ENCODE measurements at regions not wholly inside any gene's neighbourhood (a gene's known extent, or its start where the extent isn't known, plus 50 kb on each side); places are given as distances from the start of the nearest gene placed in this dataset.

GRCh38 chr15:47351501-47351900 is 365.8 kb upstream of the SEMA6D start:
- no peak for DNase-seq (ENCODE audit: low read depth, low spot score)

GRCh38 chr15:47352217-47352616 is 365.1 kb upstream of the SEMA6D start:
- no peaks in the 10 kb centered on the region for H3K36me3 ChIP-seq (ENCODE audit: control insufficient read depth in 1 of 2, insufficient read depth in 2 of 2, low read length in 2 of 2)
- no peak for TF ChIP-seq ZFX (IDR thresholded peaks at IDR 0.05)
- TF ChIP-seq SRF (IDR thresholded peaks at IDR 0.05; ENCODE audit: low read depth), result no peak
- TF ChIP-seq SIN3A (IDR thresholded peaks at IDR 0.05; ENCODE audit: low read depth), result no peak
- no peak for TF ChIP-seq EZH2phosphoT487 (IDR thresholded peaks at IDR 0.05; ENCODE audit: borderline replicate concordance)
- TF ChIP-seq FOSL1 (IDR thresholded peaks at IDR 0.05; ENCODE audit: low read depth), result no peak
- no peak for TF ChIP-seq JUND (IDR thresholded peaks at IDR 0.05)
- H3K79me2 ChIP-seq (ENCODE audit: insufficient read depth, low read length), result no peaks in the 10 kb centered on the region
- no peak overlapping the region for H3K4me3 ChIP-seq (replicated peaks in 1 of 2; ENCODE audit: low read depth in 1 of 2, low read length in 2 of 2)
- H3K9me2 ChIP-seq (ENCODE audit: insufficient read depth), result no peaks in the 10 kb centered on the region
- no peak overlapping the region for H3K9ac ChIP-seq (ENCODE audit: low read length)
- no peak overlapping the region for H3K4me2 ChIP-seq (ENCODE audit: low read length)
- ChIA-PET CTCF (no interaction called here), POLR2A (no interaction called here), RAD21 (ENCODE audit: low non-redundant PET in 1 of 2, low total read pairs in 2 of 2, uncharacterized antibody in 2 of 2, unreplicated experiment in 2 of 2) (no interaction called here)
- no peaks in the 10 kb centered on the region for H3K27me3 ChIP-seq (ENCODE audit: insufficient read depth, low read length)
- intact Hi-C loops (cut with micrococcal nuclease), result no loop called here
- no peak overlapping the region for H2AFZ ChIP-seq (ENCODE audit: low read depth, low read length, poor library complexity, severe bottlenecking)
- ATAC-seq (no peak), DNase-seq (ENCODE audit: low read depth, low spot score) (no peak)
- no TSS peak for BruUV-seq (replicated peaks)
- H3K27ac ChIP-seq (ENCODE audit: low read depth, low read length), result no peak overlapping the region
- H3K9me3 ChIP-seq (ENCODE audit: control insufficient read depth in 1 of 2, insufficient read depth in 1 of 2, low read depth in 1 of 2, low read length in 2 of 2), result peaks cover 10 to 42% of the 10 kb centered on the region in 2 experiments; a peak in 2 of 4 replicates
- no peaks in the 10 kb centered on the region for H4K20me1 ChIP-seq (ENCODE audit: insufficient read depth)
- H3K4me1 ChIP-seq (ENCODE audit: control insufficient read depth in 1 of 2, insufficient read depth in 2 of 2, low read length in 2 of 2), result no peaks in the 10 kb centered on the region

More at GRCh38 chr15:47351501-47351900, 365.8 kb upstream of the SEMA6D start:
- Histone ChIP-seq H2AFZ (ENCODE audit: low read depth, low read length, poor library complexity, severe bottlenecking) (no peak overlapping the region), H3K27ac (ENCODE audit: low read depth, low read length) (no peak overlapping the region), H3K4me3 (replicated peaks in 1 of 2; ENCODE audit: low read depth in 1 of 2, low read length in 2 of 2) (no peak overlapping the region), H3K9me3 (ENCODE audit: control insufficient read depth in 1 of 2, insufficient read depth in 1 of 2, low read depth in 1 of 2, low read length in 2 of 2) (peaks cover 10 to 39% of the 10 kb centered on the region in 2 experiments; a peak in 2 of 4 replicates), H3K4me1 (ENCODE audit: control insufficient read depth in 1 of 2, insufficient read depth in 2 of 2, low read length in 2 of 2) (no peaks in the 10 kb centered on the region), H3K79me2 (ENCODE audit: insufficient read depth, low read length) (no peaks in the 10 kb centered on the region), H3K9ac (ENCODE audit: low read length) (no peak overlapping the region), H3K9me2 (ENCODE audit: insufficient read depth) (no peaks in the 10 kb centered on the region), H3K4me2 (ENCODE audit: low read length) (no peak overlapping the region), H3K36me3 (ENCODE audit: control insufficient read depth in 1 of 2, insufficient read depth in 2 of 2, low read length in 2 of 2) (no peaks in the 10 kb centered on the region), H4K20me1 (ENCODE audit: insufficient read depth) (no peaks in the 10 kb centered on the region), H3K27me3 (ENCODE audit: insufficient read depth, low read length) (no peaks in the 10 kb centered on the region)
- POLR2A ChIA-PET, result no interaction called here
- RAD21 ChIA-PET (ENCODE audit: low non-redundant PET in 1 of 2, low total read pairs in 2 of 2, uncharacterized antibody in 2 of 2, unreplicated experiment in 2 of 2), result no interaction called here
- no peak for TF ChIP-seq EGR1 (IDR thresholded peaks at IDR 0.05; ENCODE audit: low read depth)
- no peak for TF ChIP-seq RAD21 (IDR thresholded peaks at IDR 0.05; ENCODE audit: low read depth)
- no peak for TF ChIP-seq ELF1 (IDR thresholded peaks at IDR 0.05; ENCODE audit: borderline replicate concordance, low read depth)
- no TSS peak for BruUV-seq (replicated peaks)
- intact Hi-C loops (cut with micrococcal nuclease), result no loop called here
- no peak for ATAC-seq
- CTCF ChIA-PET, result no interaction called here

Measured in HCT116 (cell line).